ENCODE measurements at regions not wholly inside any gene's neighbourhood (a gene's known extent, or its start where the extent isn't known, plus 50 kb on each side); places are given as distances from the start of the nearest gene placed in this dataset.

DNA sequence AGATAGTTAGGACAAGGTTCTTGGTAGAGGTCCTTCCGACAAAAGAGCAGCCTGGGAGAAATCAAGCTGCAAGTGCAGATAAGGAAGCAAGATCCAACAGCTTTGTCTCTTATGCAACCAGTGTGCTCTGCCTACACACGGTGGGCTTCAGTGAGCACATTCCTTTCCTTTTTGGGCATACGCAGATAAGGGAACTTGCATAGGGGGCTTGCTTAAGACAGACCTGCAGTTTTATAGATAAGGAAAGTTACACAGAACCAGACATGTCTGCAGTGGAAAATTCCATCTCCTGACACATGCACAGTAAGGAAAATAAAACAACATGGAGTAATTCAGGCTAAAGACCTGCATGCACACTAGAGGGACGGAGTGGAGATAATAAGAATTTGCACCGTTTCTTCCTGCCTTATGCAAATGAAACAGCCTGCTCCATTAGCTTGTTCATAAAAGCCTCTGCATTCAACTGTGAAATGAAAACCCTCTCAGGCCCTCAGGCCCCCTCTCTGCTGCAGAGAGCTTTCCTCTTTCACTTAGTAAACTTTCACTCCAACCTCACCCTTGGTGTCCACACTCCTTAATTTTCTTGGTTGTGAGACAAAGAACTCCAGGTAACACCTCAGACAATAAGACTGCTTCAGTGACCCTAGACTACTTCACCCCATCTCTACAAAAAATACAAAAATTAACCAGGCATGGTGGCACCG is 97.5 kb upstream of the MYLIP start:
- Mint-ChIP-seq H3K36me3 (ENCODE audit: insufficient read depth in 1 of 3, low read depth in 3 of 3) (peaks cover 15 to 32% (median 25%) of the 10 kb centered on the region in 3 experiments), H3K4me1 (peaks cover 0 to 6% of the 10 kb centered on the region in 2 experiments; a peak in 2 of 4 replicates), H3K27ac (no peak overlapping the region), H3K4me3 (no peak overlapping the region), H3K9me3 (peaks cover 29 to 35% of the 10 kb centered on the region in 2 experiments), H3K27me3 (ENCODE audit: low read depth) (peaks cover 5% of the 10 kb centered on the region)
- Histone ChIP-seq H3K9ac (ENCODE audit: extremely low read depth, insufficient read length, low read length) (no peak overlapping the region), H2BK120ac (ENCODE audit: low read depth, low read length, poor library complexity, severe bottlenecking) (no peak overlapping the region), H4K20me1 (ENCODE audit: control insufficient read depth, insufficient read depth, insufficient read length) (no peaks in the 10 kb centered on the region), H2BK12ac (ENCODE audit: insufficient read length, low read depth, low read length) (no peak overlapping the region), H3K4me1 (ENCODE audit: insufficient read depth, low read length) (no peaks in the 10 kb centered on the region), H3T11ph (ENCODE audit: low read length) (no peak overlapping the region), H2AFZ (ENCODE audit: low read length) (no peak overlapping the region), H2BK5ac (ENCODE audit: insufficient read length, low read length) (no peak overlapping the region), H3K27me3 (ENCODE audit: insufficient read depth, low read length) (no peaks in the 10 kb centered on the region), H3K4ac (ENCODE audit: low read depth, low read length) (no peak overlapping the region), H3K4me2 (ENCODE audit: insufficient read depth, insufficient read length, low read length) (no peak overlapping the region), H4K5ac (ENCODE audit: insufficient read length, low read depth, low read length) (no peak overlapping the region), H3K79me2 (ENCODE audit: insufficient read depth, low read length) (no peaks in the 10 kb centered on the region), H3K23ac (ENCODE audit: insufficient read length, low read depth, low read length) (no peak overlapping the region), H3K14ac (ENCODE audit: insufficient read depth, low read length) (no peak overlapping the region), H2BK15ac (ENCODE audit: low read depth, low read length) (no peak overlapping the region), H3K56ac (ENCODE audit: insufficient read length, low read depth, low read length) (no peak overlapping the region), H3K18ac (ENCODE audit: insufficient read length, low read depth, low read length) (no peak overlapping the region), H4K91ac (ENCODE audit: insufficient read length, low read depth, low read length) (no peak overlapping the region), H2BK20ac (ENCODE audit: low read depth, low read length, poor library complexity, severe bottlenecking) (no peak overlapping the region), H2AK5ac (ENCODE audit: insufficient read length, low read length) (no peak overlapping the region), H3K79me1 (ENCODE audit: insufficient read depth, low read depth, low read length, poor library complexity, severe bottlenecking) (no peaks in the 10 kb centered on the region), H3K9me3 (ENCODE audit: control insufficient read depth, low read depth, low read length) (peaks cover 11% of the 10 kb centered on the region), H3K23me2 (ENCODE audit: insufficient read length, low read depth, low read length, poor library complexity, severe bottlenecking) (no peaks in the 10 kb centered on the region), H4K8ac (replicated peaks; ENCODE audit: insufficient read length, low read depth, low read length) (no peak overlapping the region), H3K27ac (ENCODE audit: insufficient read length, low read depth, low read length) (no peak overlapping the region)
- no CpG with 5 or more reads among the region's 6 CpGs for WGBS (ENCODE audit: extremely low coverage, insufficient read length, low lambda C conversion rate)
- no peak for DNase-seq
- TF ChIP-seq, protein P1, sequence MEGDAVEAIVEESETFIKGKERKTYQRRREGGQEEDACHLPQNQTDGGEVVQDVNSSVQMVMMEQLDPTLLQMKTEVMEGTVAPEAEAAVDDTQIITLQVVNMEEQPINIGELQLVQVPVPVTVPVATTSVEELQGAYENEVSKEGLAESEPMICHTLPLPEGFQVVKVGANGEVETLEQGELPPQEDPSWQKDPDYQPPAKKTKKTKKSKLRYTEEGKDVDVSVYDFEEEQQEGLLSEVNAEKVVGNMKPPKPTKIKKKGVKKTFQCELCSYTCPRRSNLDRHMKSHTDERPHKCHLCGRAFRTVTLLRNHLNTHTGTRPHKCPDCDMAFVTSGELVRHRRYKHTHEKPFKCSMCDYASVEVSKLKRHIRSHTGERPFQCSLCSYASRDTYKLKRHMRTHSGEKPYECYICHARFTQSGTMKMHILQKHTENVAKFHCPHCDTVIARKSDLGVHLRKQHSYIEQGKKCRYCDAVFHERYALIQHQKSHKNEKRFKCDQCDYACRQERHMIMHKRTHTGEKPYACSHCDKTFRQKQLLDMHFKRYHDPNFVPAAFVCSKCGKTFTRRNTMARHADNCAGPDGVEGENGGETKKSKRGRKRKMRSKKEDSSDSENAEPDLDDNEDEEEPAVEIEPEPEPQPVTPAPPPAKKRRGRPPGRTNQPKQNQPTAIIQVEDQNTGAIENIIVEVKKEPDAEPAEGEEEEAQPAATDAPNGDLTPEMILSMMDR (conservative IDR thresholded peaks at IDR 0.05), result no peak
